Spleen (tissue), 7 donors: ENCODE measurements at regions not wholly inside any gene's neighbourhood (a gene's known extent, or its start where the extent isn't known, plus 50 kb on each side); places are given as distances from the start of the nearest gene placed in this dataset.

Source experiments
- CTCF ChIP-seq, 11 experiments: fragments of 200-600 bp in 7 of 11; fragments of 450-650 bp in 4 of 11; sonication (generic) in 4 of 11; IDR thresholded peaks in 8 of 11; conservative IDR thresholded peaks in 3 of 11; 1 replicate in 7 of 11; 2 replicates in 4 of 11; pipeline versions ENCODE4 v1.4.0 to v1.8.0; 2016 to 2021; ENCODE audit warnings: antibody characterized with exemption in 11 of 11, inconsistent platforms in 4 of 11, mild to moderate bottlenecking in 1 of 11
- POLR2A ChIP-seq, 3 donors: fragments of 450-650 bp; IDR thresholded peaks; one replicate each; pipeline ENCODE4 v1.5.1; 2017; ENCODE audit warnings: antibody characterized with exemption in 3 of 3, mild to moderate bottlenecking in 1 of 3
- POLR2AphosphoS5 ChIP-seq, 3 donors: sonication (generic); formaldehyde crosslinking; IDR thresholded peaks; one replicate each; pipeline ENCODE4 v1.5.1; 2017; ENCODE audit warnings: antibody characterized with exemption in 3 of 3
- donor health status: DM: no; HTN: no; CAD: no; lungs with moderate emphysema.
- donor health status: DM: no; HTN: no; CAD: no.
- donor health status: DM: no; HTN: no; CAD: no.

- TF ChIP-seq POLR2AphosphoS5 (IDR thresholded peaks at IDR 0.05) (no peak), CTCF (IDR thresholded peaks at IDR 0.05 in 8 of 11, conservative IDR thresholded peaks at IDR 0.05 in 3 of 11) (no peak), POLR2A (IDR thresholded peaks at IDR 0.05) (no peak)
Measured at GRCh38 chr6:90936286-90936685, 349.4 kb upstream of the MAP3K7 start.
